ENCODE measurements at regions not wholly inside any gene's neighbourhood (a gene's known extent, or its start where the extent isn't known, plus 50 kb on each side); places are given as distances from the start of the nearest gene placed in this dataset.

DNA sequence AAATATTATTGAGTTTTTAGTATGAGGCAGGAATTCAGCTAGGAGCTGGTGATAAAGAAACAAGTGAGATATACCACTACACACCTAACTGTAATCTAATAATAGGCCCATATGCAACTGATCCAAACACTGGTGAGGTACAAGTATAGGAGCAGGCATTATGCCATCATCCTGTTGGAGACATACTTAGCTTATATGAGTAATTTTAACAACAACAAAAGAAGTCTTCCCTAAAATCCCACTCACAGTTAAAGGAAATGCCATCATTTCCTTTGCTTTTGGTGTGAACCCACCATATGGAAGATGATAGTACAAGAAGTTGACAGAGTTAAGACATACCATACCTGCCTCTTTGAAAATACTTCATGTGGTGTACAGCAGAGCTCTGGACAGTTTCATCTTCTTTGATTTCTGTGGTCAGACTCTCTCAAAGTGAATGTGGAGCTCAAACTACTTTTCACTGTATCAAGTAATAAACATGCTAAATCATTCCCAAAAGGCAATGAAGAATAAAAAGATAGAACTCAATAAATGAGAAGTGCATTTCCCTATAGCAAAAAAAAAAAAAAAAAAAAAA, 85.5 kb downstream of the CD200R1L start:
- Histone ChIP-seq H3K4me3 (replicated peaks in 1 of 2; ENCODE audit: low read depth in 1 of 2, low read length in 2 of 2) (no peak overlapping the region), H3K4me1 (ENCODE audit: control insufficient read depth in 1 of 2, insufficient read depth in 2 of 2, low read length in 2 of 2) (no peaks in the 10 kb centered on the region), H4K20me1 (ENCODE audit: insufficient read depth) (no peaks in the 10 kb centered on the region), H2AFZ (ENCODE audit: low read depth, low read length, poor library complexity, severe bottlenecking) (no peak overlapping the region), H3K27me3 (ENCODE audit: insufficient read depth, low read length) (no peaks in the 10 kb centered on the region), H3K9me2 (ENCODE audit: insufficient read depth) (no peaks in the 10 kb centered on the region), H3K4me2 (ENCODE audit: low read length) (no peak overlapping the region), H3K36me3 (ENCODE audit: control insufficient read depth in 1 of 2, insufficient read depth in 2 of 2, low read length in 2 of 2) (no peaks in the 10 kb centered on the region), H3K9me3 (ENCODE audit: control insufficient read depth in 1 of 2, insufficient read depth in 1 of 2, low read depth in 1 of 2, low read length in 2 of 2) (no peaks in the 10 kb centered on the region), H3K9ac (ENCODE audit: low read length) (no peak overlapping the region), H3K27ac (ENCODE audit: low read depth, low read length) (no peak overlapping the region), H3K79me2 (ENCODE audit: insufficient read depth, low read length) (no peaks in the 10 kb centered on the region)
- TF ChIP-seq YY1 (IDR thresholded peaks at IDR 0.05; ENCODE audit: extremely low read depth, insufficient replicate concordance, low read depth, low read length) (no peak), ZFX (IDR thresholded peaks at IDR 0.05) (no peak), MAX (IDR thresholded peaks at IDR 0.05) (no peak), TCF7L2 (IDR thresholded peaks at IDR 0.05; ENCODE audit: borderline replicate concordance, extremely low read depth, insufficient read depth, insufficient read length) (no peak), SP1 (IDR thresholded peaks at IDR 0.05; ENCODE audit: low read depth) (no peak), CBX3 (IDR thresholded peaks at IDR 0.05; ENCODE audit: low read depth) (no peak), EGR1 (IDR thresholded peaks at IDR 0.05; ENCODE audit: low read depth) (no peak), EZH2phosphoT487 (IDR thresholded peaks at IDR 0.05; ENCODE audit: borderline replicate concordance) (no peak), ZNF274 (IDR thresholded peaks at IDR 0.05; ENCODE audit: low read depth, low read length) (no peak), JUND (IDR thresholded peaks at IDR 0.05) (no peak), ATF3 (IDR thresholded peaks at IDR 0.05) (no peak), ELF1 (IDR thresholded peaks at IDR 0.05; ENCODE audit: borderline replicate concordance, low read depth) (no peak), SRF (IDR thresholded peaks at IDR 0.05; ENCODE audit: low read depth) (no peak), POLR2AphosphoS5 (IDR thresholded peaks at IDR 0.05; ENCODE audit: low read depth, low read length) (no peak), EZH2 (IDR thresholded peaks at IDR 0.05) (no peak)
- TF ChIP-seq, protein P1, sequence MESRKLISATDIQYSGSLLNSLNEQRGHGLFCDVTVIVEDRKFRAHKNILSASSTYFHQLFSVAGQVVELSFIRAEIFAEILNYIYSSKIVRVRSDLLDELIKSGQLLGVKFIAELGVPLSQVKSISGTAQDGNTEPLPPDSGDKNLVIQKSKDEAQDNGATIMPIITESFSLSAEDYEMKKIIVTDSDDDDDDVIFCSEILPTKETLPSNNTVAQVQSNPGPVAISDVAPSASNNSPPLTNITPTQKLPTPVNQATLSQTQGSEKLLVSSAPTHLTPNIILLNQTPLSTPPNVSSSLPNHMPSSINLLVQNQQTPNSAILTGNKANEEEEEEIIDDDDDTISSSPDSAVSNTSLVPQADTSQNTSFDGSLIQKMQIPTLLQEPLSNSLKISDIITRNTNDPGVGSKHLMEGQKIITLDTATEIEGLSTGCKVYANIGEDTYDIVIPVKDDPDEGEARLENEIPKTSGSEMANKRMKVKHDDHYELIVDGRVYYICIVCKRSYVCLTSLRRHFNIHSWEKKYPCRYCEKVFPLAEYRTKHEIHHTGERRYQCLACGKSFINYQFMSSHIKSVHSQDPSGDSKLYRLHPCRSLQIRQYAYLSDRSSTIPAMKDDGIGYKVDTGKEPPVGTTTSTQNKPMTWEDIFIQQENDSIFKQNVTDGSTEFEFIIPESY (IDR thresholded peaks at IDR 0.05; ENCODE audit: extremely low read depth, insufficient replicate concordance, low read length): no peak
- TF ChIP-seq, protein P2, sequence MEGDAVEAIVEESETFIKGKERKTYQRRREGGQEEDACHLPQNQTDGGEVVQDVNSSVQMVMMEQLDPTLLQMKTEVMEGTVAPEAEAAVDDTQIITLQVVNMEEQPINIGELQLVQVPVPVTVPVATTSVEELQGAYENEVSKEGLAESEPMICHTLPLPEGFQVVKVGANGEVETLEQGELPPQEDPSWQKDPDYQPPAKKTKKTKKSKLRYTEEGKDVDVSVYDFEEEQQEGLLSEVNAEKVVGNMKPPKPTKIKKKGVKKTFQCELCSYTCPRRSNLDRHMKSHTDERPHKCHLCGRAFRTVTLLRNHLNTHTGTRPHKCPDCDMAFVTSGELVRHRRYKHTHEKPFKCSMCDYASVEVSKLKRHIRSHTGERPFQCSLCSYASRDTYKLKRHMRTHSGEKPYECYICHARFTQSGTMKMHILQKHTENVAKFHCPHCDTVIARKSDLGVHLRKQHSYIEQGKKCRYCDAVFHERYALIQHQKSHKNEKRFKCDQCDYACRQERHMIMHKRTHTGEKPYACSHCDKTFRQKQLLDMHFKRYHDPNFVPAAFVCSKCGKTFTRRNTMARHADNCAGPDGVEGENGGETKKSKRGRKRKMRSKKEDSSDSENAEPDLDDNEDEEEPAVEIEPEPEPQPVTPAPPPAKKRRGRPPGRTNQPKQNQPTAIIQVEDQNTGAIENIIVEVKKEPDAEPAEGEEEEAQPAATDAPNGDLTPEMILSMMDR (IDR thresholded peaks at IDR 0.05 in 2 of 3, conservative IDR thresholded peaks at IDR 0.05 in 1 of 3; ENCODE audit: borderline replicate concordance in 1 of 3, insufficient read depth in 1 of 3, low read depth in 2 of 3, low read length in 2 of 3): no peak
- TF ChIP-seq, protein P3, sequence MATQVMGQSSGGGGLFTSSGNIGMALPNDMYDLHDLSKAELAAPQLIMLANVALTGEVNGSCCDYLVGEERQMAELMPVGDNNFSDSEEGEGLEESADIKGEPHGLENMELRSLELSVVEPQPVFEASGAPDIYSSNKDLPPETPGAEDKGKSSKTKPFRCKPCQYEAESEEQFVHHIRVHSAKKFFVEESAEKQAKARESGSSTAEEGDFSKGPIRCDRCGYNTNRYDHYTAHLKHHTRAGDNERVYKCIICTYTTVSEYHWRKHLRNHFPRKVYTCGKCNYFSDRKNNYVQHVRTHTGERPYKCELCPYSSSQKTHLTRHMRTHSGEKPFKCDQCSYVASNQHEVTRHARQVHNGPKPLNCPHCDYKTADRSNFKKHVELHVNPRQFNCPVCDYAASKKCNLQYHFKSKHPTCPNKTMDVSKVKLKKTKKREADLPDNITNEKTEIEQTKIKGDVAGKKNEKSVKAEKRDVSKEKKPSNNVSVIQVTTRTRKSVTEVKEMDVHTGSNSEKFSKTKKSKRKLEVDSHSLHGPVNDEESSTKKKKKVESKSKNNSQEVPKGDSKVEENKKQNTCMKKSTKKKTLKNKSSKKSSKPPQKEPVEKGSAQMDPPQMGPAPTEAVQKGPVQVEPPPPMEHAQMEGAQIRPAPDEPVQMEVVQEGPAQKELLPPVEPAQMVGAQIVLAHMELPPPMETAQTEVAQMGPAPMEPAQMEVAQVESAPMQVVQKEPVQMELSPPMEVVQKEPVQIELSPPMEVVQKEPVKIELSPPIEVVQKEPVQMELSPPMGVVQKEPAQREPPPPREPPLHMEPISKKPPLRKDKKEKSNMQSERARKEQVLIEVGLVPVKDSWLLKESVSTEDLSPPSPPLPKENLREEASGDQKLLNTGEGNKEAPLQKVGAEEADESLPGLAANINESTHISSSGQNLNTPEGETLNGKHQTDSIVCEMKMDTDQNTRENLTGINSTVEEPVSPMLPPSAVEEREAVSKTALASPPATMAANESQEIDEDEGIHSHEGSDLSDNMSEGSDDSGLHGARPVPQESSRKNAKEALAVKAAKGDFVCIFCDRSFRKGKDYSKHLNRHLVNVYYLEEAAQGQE (IDR thresholded peaks at IDR 0.05; ENCODE audit: low read depth): no peak
- intact Hi-C loops (cut with micrococcal nuclease): no loop called here
- ChIA-PET RAD21 (ENCODE audit: low non-redundant PET in 1 of 2, low total read pairs in 2 of 2, uncharacterized antibody in 2 of 2, unreplicated experiment in 2 of 2) (no interaction called here), CTCF (no interaction called here), POLR2A (no interaction called here)
- DNase-seq (ENCODE audit: low read depth, low spot score) (no peak), ATAC-seq (no peak)
- no TSS peak for BruUV-seq (replicated peaks)
